CD14-positive monocyte (primary cell): ENCODE measurements at regions not wholly inside any gene's neighbourhood (a gene's known extent, or its start where the extent isn't known, plus 50 kb on each side); places are given as distances from the start of the nearest gene placed in this dataset.

ENCODE experiments used
- DNase-seq, 3 donors: peaks; one replicate each; pipeline ENCODE4 v3.0.0-alpha.2; 2011 to 2022
- H2AFZ ChIP-seq: 2 replicates; pipeline ENCODE4 v1.6.0; 2012; ENCODE audit warnings: mild to moderate bottlenecking, low read depth, low read length, inconsistent platforms; ENCODE audit not compliant: insufficient read depth, poor library complexity, severe bottlenecking
- H3K27ac ChIP-seq, 2 donors: 1 replicate in 1 of 2; 2 replicates in 1 of 2; pipeline ENCODE4 v1.5.1; 2012 to 2013; ENCODE audit warnings: low read length in 2 of 2, control low read depth in 1 of 2, inconsistent platforms in 1 of 2, low read depth in 1 of 2, mild to moderate bottlenecking in 1 of 2
- H3K27me3 ChIP-seq, 2 donors: one replicate each; pipeline versions ENCODE4 v1.6.0 to v1.6.1; 2011 to 2013; ENCODE audit warnings: low read length in 2 of 2; ENCODE audit not compliant: control insufficient read depth in 2 of 2, insufficient read depth in 2 of 2
- H3K36me3 ChIP-seq, 2 donors: replicated peaks in 1 of 2; 1 replicate in 1 of 2; 2 replicates in 1 of 2; pipeline versions ENCODE4 v1.5.1 to v1.6.1; 2012 to 2013; ENCODE audit warnings: low read length in 2 of 2, control low read depth in 1 of 2, inconsistent platforms in 1 of 2, mild to moderate bottlenecking in 1 of 2; ENCODE audit not compliant: insufficient read depth in 2 of 2, control insufficient read depth in 1 of 2
- H3K4me1 ChIP-seq, 2 donors: 1 replicate in 1 of 2; 2 replicates in 1 of 2; pipeline versions ENCODE4 v1.5.1 to v1.6.1; 2012 to 2013; ENCODE audit warnings: low read length in 2 of 2, control low read depth in 1 of 2, inconsistent platforms in 1 of 2, mild to moderate bottlenecking in 1 of 2, moderate library complexity in 1 of 2; ENCODE audit not compliant: insufficient read depth in 2 of 2, control insufficient read depth in 1 of 2
- H3K4me2 ChIP-seq: replicated peaks from 2 replicates; pipeline ENCODE3; 2012; ENCODE audit warnings: low read length, moderate library complexity, mild to moderate bottlenecking; ENCODE audit not compliant: poor library complexity, severe bottlenecking; ENCODE audit errors: extremely low read depth
- H3K4me3 ChIP-seq, 3 experiments: fragments of 200-600 bp in 1 of 3; sonication (generic) in 1 of 3; replicated peaks in 1 of 3; 1 replicate in 2 of 3; 2 replicates in 1 of 3; pipeline ENCODE4 v1.5.1; 2011 to 2013; ENCODE audit warnings: low read length in 3 of 3, mild to moderate bottlenecking in 3 of 3, control low read depth in 2 of 3, low read depth in 2 of 3, inconsistent platforms in 1 of 3, moderate library complexity in 1 of 3
- H3K79me2 ChIP-seq: 2 replicates; pipeline ENCODE4 v1.6.0; 2012; ENCODE audit warnings: mild to moderate bottlenecking, control low read depth, inconsistent platforms, low read length, moderate library complexity; ENCODE audit not compliant: insufficient read depth
- H3K9ac ChIP-seq: 2 replicates; pipeline ENCODE4 v1.6.0; 2017; ENCODE audit warnings: low read length, mild to moderate bottlenecking; ENCODE audit not compliant: insufficient read depth, poor library complexity, severe bottlenecking
- H3K9me3 ChIP-seq, 2 donors: replicated peaks in 1 of 2; 1 replicate in 1 of 2; 2 replicates in 1 of 2; pipeline versions ENCODE4 v1.5.1 to v1.6.1; 2012 to 2013; ENCODE audit warnings: low read length in 2 of 2, control low read depth in 1 of 2; ENCODE audit not compliant: control insufficient read depth in 1 of 2, insufficient read depth in 1 of 2
- H4K20me1 ChIP-seq: 2 replicates; pipeline ENCODE4 v1.6.0; 2012; ENCODE audit warnings: mild to moderate bottlenecking, low read length, control low read depth, moderate library complexity; ENCODE audit not compliant: insufficient read depth
- H3K27ac Mint-ChIP-seq, 7 donors: one replicate each; pipeline ENCODE4 v1.8.0; 2020; ENCODE audit warnings: mild to moderate bottlenecking in 7 of 7, mixed read lengths in 7 of 7, moderate library complexity in 6 of 7, inconsistent platforms in 2 of 7
- H3K27me3 Mint-ChIP-seq, 3 donors: one replicate each; pipeline ENCODE4 v1.8.0; 2021 to 2022; ENCODE audit warnings: low read depth in 3 of 3, mild to moderate bottlenecking in 3 of 3, mixed read lengths in 3 of 3, moderate library complexity in 3 of 3, inconsistent platforms in 1 of 3
- H3K36me3 Mint-ChIP-seq, 2 donors: one replicate each; pipeline ENCODE4 v1.8.0; 2020; ENCODE audit warnings: mixed read lengths in 2 of 2, inconsistent platforms in 1 of 2, mild to moderate bottlenecking in 1 of 2
- H3K4me1 Mint-ChIP-seq: one replicate; pipeline ENCODE4 v1.8.0; 2020; ENCODE audit warnings: mild to moderate bottlenecking, mixed read lengths
- H3K4me3 Mint-ChIP-seq, 2 donors: one replicate each; pipeline ENCODE4 v1.8.0; 2020; ENCODE audit warnings: mild to moderate bottlenecking in 2 of 2, mixed read lengths in 2 of 2, moderate library complexity in 1 of 2
- H3K9me3 Mint-ChIP-seq, 7 donors: one replicate each; pipeline ENCODE4 v1.8.0; 2020 to 2022; ENCODE audit warnings: mixed read lengths in 7 of 7, mild to moderate bottlenecking in 6 of 7, moderate library complexity in 6 of 7, inconsistent platforms in 2 of 7
- CTCF ChIP-seq: fragments of 200-600 bp; IDR thresholded peaks from one replicate; pipeline ENCODE4 v1.8.0; 2022; ENCODE audit warnings: antibody characterized with exemption, mild to moderate bottlenecking
- WGBS: methylation state at CpG from one replicate; pipeline ENCODE4 v1.1.5; 2013; ENCODE audit warnings: missing lambda C conversion rate; ENCODE audit not compliant: insufficient coverage; 5-methylcytosine and 5-hydroxymethylcytosine counted together
- intact Hi-C, 2 donors: fragments of 100-400 bp; cut with micrococcal nuclease; formaldehyde crosslinking; loops; one replicate each; pipeline versions ENCODE4 v1.15.0 to v1.15.1; 2023

GRCh38 chr6:141736104-141736503, 396.6 kb upstream of the GJE1 start:
- Histone ChIP-seq H2AFZ (no peak overlapping the region), H3K4me2 (no peak overlapping the region), H3K4me3 (no peak overlapping the region), H3K79me2 (no peaks in the 10 kb centered on the region), H4K20me1 (no peaks in the 10 kb centered on the region), H3K36me3 (no peaks in the 10 kb centered on the region), H3K27ac (no peak overlapping the region), H3K27me3 (no peaks in the 10 kb centered on the region), H3K9me3 (no peaks in the 10 kb centered on the region), H3K4me1 (no peaks in the 10 kb centered on the region), H3K9ac (no peak overlapping the region)
- Mint-ChIP-seq H3K36me3 (no peaks in the 10 kb centered on the region), H3K27ac (no peak overlapping the region), H3K27me3 (no peaks in the 10 kb centered on the region), H3K4me1 (no peaks in the 10 kb centered on the region), H3K4me3 (no peak overlapping the region), H3K9me3 (peaks cover 0 to 2% (median 0%) of the 10 kb centered on the region in 7 donors)
- DNase-seq = no peak
- no peak for TF ChIP-seq CTCF
- WGBS = no CpG with 5 or more reads among the region's 3 CpGs
- intact Hi-C loops = no loop called here

- TF ChIP-seq CTCF = no peak
- Mint-ChIP-seq H3K27me3 (no peaks in the 10 kb centered on the region), H3K27ac (no peak overlapping the region), H3K9me3 (no peaks in the 10 kb centered on the region), H3K4me3 (no peak overlapping the region), H3K4me1 (no peaks in the 10 kb centered on the region), H3K36me3 (no peaks in the 10 kb centered on the region)
- Histone ChIP-seq H2AFZ (no peak overlapping the region), H3K79me2 (no peaks in the 10 kb centered on the region), H3K9me3 (no peaks in the 10 kb centered on the region), H3K36me3 (no peaks in the 10 kb centered on the region), H3K9ac (no peak overlapping the region), H3K27me3 (no peaks in the 10 kb centered on the region), H3K4me1 (no peaks in the 10 kb centered on the region), H4K20me1 (no peaks in the 10 kb centered on the region), H3K27ac (no peak overlapping the region), H3K4me2 (no peak overlapping the region), H3K4me3 (no peak overlapping the region)
- intact Hi-C loops = no loop called here
- DNase-seq = no peak
Observed at GRCh38 chr6:141735126-141735525, 397.6 kb upstream of the GJE1 start.
